HL-60 (cell line): ENCODE measurements at regions not wholly inside any gene's neighbourhood (a gene's known extent, or its start where the extent isn't known, plus 50 kb on each side); places are given as distances from the start of the nearest gene placed in this dataset.

ENCODE experiments used
- CTCF ChIP-seq: IDR thresholded peaks from one replicate; pipeline ENCODE4 v1.5.1; 2011; ENCODE audit warnings: low read length, control low read depth, inconsistent platforms; ENCODE audit not compliant: insufficient read depth
- POLR2AphosphoS5 ChIP-seq: IDR thresholded peaks from 2 replicates; pipeline ENCODE4 v1.6.1; 2012; ENCODE audit warnings: low read depth
- SPI1 ChIP-seq: IDR thresholded peaks from 2 replicates; pipeline ENCODE4 v1.6.1; 2012; ENCODE audit warnings: low read depth, mild to moderate bottlenecking, borderline replicate concordance

GRCh38 chr14:26897196-26897595 is 299.4 kb upstream of the NOVA1 start:
- no peak for TF ChIP-seq CTCF
- no peak for TF ChIP-seq POLR2AphosphoS5
- no peak for TF ChIP-seq SPI1
